Stromal cell of bone marrow (primary cell): ENCODE measurements at regions not wholly inside any gene's neighbourhood (a gene's known extent, or its start where the extent isn't known, plus 50 kb on each side); places are given as distances from the start of the nearest gene placed in this dataset.
"Not testable (repeated sequence)": the region's sequence is repeated elsewhere in the genome, so short reads cannot be mapped to it uniquely, and the experiment has no call there.

Experiments
- DNase-seq: peaks from one replicate; pipeline ENCODE4 v3.0.0-alpha.2; 2012; ENCODE audit warnings: low read depth

GRCh38 chr3:153370680-153371079, 208.7 kb downstream of the RAP2B start:
- no peak for DNase-seq

- peak; percentile 73 for DNase-seq
Observed at GRCh38 chr3:153372326-153372725, 210.3 kb downstream of the RAP2B start.

GRCh38 chr3:153373606-153374005, 211.6 kb downstream of the RAP2B start:
- peak; percentile 45 for DNase-seq

- not testable (repeated sequence) for DNase-seq
Observed at GRCh38 chr3:153378366-153378765, 216.3 kb downstream of the RAP2B start.

GRCh38 chr3:153379516-153379915, 217.5 kb downstream of the RAP2B start:
- no peak for DNase-seq

GRCh38 chr3:153385343-153385742, 223.3 kb downstream of the RAP2B start:
- no peak for DNase-seq

- no peak for DNase-seq
Observed at GRCh38 chr3:153392363-153392762, 230.3 kb downstream of the RAP2B start.

GRCh38 chr3:153394017-153394416, 232.0 kb downstream of the RAP2B start:
- DNase-seq, result no peak

- DNase-seq, result no peak
Observed at GRCh38 chr3:153396581-153396980, 234.6 kb downstream of the RAP2B start.

- DNase-seq, result no peak
Observed at GRCh38 chr3:153397794-153398193, 235.8 kb downstream of the RAP2B start.

- no peak for DNase-seq
Observed at GRCh38 chr3:153399636-153400035, 237.6 kb downstream of the RAP2B start.

- no peak for DNase-seq
Observed at GRCh38 chr3:153400641-153401040, 238.6 kb downstream of the RAP2B start.

- DNase-seq, result no peak
Observed at GRCh38 chr3:153404157-153404556, 242.1 kb downstream of the RAP2B start.

GRCh38 chr3:153405320-153405719, 243.3 kb downstream of the RAP2B start:
- not testable (repeated sequence) for DNase-seq

GRCh38 chr3:153410517-153410916, 248.5 kb downstream of the RAP2B start:
- no peak for DNase-seq

GRCh38 chr3:153414982-153415381, 253.0 kb downstream of the RAP2B start:
- DNase-seq, result no peak

GRCh38 chr3:153422314-153422713, 260.3 kb downstream of the RAP2B start:
- DNase-seq, result no peak

GRCh38 chr3:153423820-153424219, 261.8 kb downstream of the RAP2B start:
- not testable (repeated sequence) for DNase-seq

- no peak for DNase-seq
Observed at GRCh38 chr3:153426344-153426743, 264.3 kb downstream of the RAP2B start.

- no peak for DNase-seq
Observed at GRCh38 chr3:153426803-153427202, 264.8 kb downstream of the RAP2B start.

GRCh38 chr3:153429821-153430220, 267.8 kb downstream of the RAP2B start:
- no peak for DNase-seq

- DNase-seq, result no peak
Observed at GRCh38 chr3:153431076-153431475, 269.1 kb downstream of the RAP2B start.

GRCh38 chr3:153437666-153438065, 275.6 kb downstream of the RAP2B start:
- DNase-seq, result no peak

GRCh38 chr3:153438271-153438670, 276.2 kb downstream of the RAP2B start:
- no peak for DNase-seq

GRCh38 chr3:153439780-153440179, 277.8 kb downstream of the RAP2B start:
- no peak for DNase-seq
